HG02938 (cell line): ENCODE measurements at regions not wholly inside any gene's neighbourhood (a gene's known extent, or its start where the extent isn't known, plus 50 kb on each side); places are given as distances from the start of the nearest gene placed in this dataset.
"Not testable (repeated sequence)": the region's sequence is repeated elsewhere in the genome, so short reads cannot be mapped to it uniquely, and the experiment has no call there.

Source experiments
- ATAC-seq: cut with Tn5 transposase; IDR thresholded peaks from one replicate; pipeline ENCODE4 v1.9.1; 2021; ENCODE audit warnings: mild to moderate bottlenecking, moderate library complexity; ENCODE audit not compliant: unreplicated experiment

GRCh38 chr6:9361749-9362148, 926.4 kb upstream of the SLC35B3 start:
- ATAC-seq: no peak

DNA sequence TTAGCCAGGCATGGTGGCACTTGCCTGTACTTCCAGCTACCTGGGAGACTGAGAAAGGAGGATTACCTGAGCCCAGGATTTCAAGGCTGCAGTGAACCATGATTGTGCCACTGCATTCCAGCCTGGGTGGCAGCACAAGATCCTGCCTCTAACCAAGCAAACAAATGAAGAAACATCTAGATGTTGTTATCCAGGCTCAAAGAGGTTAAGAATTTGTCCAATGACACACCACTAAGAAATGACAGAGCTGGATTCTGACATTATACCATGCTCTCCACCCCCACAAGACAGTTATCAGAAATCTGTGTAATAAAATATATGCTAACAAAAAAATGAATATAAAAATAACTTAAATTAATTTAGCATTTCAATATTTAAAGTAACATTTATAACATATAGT, 925.5 kb upstream of the SLC35B3 start:
- no peak for ATAC-seq

DNA sequence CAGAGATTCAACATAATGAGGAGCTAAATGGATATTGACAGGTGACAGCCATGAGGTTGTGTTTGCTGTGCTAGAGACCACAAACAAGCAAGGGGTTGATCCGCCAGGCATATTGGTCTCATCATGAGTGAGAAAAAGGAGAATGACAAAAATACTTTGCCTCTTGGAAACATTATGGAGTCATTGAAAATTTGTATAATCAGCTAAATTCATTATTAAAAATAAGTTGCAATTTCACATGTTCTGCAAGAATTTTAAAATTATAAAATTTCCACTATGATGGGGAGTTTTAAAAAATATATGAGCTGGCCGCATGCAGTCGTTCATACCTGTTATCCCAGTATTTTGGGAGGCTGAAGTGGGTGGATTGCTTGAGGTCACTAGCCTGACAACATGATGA, 912.3 kb upstream of the SLC35B3 start:
- ATAC-seq: no peak

GRCh38 chr6:9346923-9347322, 911.6 kb upstream of the SLC35B3 start:
- no peak for ATAC-seq

- no peak for ATAC-seq
Measured at GRCh38 chr6:9335431-9335830, 900.1 kb upstream of the SLC35B3 start.

GRCh38 chr6:9334979-9335378, 899.6 kb upstream of the SLC35B3 start:
- no peak for ATAC-seq

DNA sequence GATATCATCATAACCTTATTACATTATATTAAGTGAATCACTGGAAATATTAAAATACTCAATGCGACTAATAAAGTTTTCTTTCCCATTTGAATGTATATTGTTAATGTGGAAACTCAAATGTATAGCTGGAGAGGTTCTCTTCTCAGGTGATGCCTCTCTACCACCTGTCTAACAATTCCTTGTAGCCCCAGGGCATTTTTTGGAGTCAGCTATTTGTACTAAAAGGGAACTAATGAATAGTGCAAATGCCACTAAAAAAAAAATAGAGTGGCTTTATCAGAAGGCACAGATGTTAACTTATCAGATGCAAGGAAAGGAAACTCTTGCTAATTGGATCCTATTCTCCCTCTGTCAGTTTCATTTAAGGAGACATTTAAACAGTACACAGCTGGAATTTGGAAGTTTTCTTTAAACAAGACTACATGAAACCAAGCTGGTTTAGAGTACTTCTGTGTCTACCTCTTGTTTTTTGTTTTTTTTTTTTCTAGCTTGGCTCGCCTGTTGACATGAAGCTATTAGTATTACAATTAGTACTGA, 897.0 kb upstream of the SLC35B3 start:
- ATAC-seq: no peak

DNA sequence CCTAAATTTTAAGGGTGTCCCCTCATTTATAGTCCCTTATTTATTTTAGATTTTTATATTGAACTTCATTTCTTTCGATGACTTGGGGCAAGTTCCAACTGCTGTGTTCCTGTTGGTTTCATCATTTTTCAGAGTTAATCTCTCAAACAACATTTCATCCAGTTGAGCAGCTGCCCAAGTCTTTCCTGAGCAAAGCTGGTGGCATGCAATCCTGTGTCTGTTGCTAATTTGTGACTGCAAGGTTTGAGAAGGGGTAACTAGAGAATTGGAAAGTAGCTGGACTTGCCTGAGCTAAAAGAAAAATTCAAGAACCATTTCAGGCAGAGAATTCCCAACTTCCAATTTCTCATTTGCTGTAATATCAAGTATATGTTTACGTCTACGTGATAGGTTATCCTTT, 881.5 kb upstream of the SLC35B3 start:
- ATAC-seq: no peak

- ATAC-seq: no peak
Measured at GRCh38 chr6:9315966-9316650, 880.8 kb upstream of the SLC35B3 start.

- no peak for ATAC-seq
Measured at GRCh38 chr6:9308284-9308683, 872.9 kb upstream of the SLC35B3 start.

GRCh38 chr6:9307786-9308185, 872.4 kb upstream of the SLC35B3 start:
- no peak for ATAC-seq

DNA sequence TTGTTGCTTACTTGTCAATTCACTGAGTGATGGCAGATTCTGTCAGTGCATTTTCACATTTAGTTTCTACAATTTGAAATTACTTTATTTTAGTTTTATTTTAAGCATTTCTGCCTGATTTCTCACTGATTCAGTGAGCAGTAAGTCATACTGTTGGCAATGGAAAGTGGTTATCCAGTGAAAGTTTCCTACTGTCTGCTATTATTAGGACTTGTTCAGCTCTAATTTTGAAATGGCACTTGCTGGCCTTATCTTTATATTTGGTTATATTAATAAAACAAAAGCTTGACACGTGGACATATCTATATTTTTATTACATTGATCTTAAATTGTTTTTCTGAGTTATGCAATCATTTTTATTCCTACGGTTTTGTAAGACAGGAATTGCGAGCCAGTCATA, 871.8 kb upstream of the SLC35B3 start:
- no peak for ATAC-seq

GRCh38 chr6:9295644-9296043, 860.3 kb upstream of the SLC35B3 start:
- ATAC-seq: no peak

GRCh38 chr6:9292975-9293374, 857.6 kb upstream of the SLC35B3 start:
- ATAC-seq: no peak

GRCh38 chr6:9290342-9290741, 855.0 kb upstream of the SLC35B3 start:
- ATAC-seq: not testable (repeated sequence)

GRCh38 chr6:9272671-9273070, 837.3 kb upstream of the SLC35B3 start:
- no peak for ATAC-seq

DNA sequence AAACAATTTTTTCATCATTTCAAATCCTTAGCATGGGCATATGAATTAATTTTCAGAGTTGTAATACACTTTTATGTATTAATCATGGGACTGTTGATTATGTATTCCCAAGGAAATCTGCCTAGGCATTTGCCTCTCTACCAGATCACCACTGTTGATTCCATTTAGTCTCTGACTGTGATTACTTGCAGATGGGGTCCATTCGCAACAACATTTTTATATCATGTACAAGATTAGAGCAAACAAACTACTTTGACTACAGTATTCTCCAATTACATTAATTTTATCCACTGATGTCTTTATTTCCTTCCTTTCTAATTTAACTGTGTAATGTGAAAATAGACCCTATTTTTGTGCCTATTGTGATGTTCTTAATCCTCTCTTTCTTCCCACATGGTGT, 831.4 kb upstream of the SLC35B3 start:
- no peak for ATAC-seq

DNA sequence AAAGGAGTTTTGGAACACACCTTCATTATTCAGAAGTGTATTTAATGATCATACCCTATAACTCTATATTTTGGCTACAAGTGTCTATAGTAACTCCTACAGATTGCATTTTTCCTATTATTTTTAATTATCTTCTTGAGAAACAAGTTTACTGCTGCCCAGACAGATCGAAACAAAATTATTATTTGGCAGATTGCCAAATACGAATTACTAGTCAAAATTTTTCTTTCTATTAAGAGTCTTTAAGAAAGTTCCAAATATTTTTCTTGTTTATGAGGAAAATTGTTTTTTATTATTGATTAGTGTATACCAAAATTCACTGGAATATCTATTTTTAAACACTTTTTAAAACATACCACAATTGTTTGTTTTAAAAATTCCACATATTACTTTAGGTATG, 821.9 kb upstream of the SLC35B3 start:
- ATAC-seq: no peak

- no peak for ATAC-seq
Measured at GRCh38 chr6:9254251-9254650, 818.9 kb upstream of the SLC35B3 start.

DNA sequence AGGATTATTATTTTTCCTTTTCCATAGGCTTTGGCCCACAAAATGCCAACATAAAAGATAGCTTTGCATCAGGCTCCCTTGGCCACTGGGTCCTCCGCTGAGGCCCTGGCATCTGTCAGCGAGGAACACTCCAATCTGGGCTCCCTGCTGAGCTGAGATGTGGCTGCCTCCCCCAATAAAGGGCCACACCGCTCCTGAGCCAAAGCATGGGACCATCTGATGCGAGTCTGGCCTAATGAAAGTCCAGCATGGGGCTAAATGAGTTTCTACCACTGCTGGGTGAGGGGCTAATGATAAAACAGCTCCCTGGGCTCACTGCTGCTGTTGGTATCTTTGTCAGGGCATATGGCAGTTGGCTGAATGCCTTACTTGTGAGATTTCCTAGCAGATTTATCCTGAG, 817.5 kb upstream of the SLC35B3 start:
- no peak for ATAC-seq

DNA sequence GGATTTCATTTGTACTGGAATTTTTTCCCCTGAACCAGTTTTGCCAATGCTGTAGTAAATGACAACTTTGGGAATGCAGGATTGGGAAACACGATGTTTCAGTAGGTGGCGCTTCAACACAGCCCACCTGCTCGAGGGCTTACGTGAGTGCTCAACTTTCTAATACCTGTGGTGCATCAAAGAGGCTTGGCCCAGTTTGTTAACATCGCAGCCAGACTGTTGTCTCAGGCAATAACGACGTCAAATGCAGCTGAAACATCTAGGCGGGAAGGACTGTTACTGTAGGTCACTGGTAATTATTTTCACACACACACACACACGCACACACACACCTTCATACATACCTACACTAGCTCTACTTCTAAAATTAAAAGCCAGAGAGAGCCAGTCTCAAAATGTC, 815.5 kb upstream of the SLC35B3 start:
- no peak for ATAC-seq

DNA sequence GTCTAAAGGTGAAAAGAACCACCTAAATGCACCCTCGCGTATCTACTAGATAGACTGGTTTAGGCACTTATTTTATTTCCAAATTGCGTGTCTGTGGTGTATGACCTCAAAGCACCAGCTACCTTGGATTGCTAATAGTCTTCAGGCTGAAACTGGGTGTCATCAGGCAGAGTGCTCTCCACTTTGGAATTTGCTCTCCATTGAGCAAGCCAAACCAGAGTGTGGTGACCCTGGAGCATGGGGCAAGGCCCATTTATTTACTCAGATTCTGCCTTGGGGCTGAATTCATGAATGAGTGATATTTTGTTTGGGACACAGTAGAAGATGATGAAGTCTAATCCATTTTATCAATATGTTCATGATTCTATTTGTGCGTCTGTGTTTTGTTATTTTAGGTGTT, 812.8 kb upstream of the SLC35B3 start:
- no peak for ATAC-seq

DNA sequence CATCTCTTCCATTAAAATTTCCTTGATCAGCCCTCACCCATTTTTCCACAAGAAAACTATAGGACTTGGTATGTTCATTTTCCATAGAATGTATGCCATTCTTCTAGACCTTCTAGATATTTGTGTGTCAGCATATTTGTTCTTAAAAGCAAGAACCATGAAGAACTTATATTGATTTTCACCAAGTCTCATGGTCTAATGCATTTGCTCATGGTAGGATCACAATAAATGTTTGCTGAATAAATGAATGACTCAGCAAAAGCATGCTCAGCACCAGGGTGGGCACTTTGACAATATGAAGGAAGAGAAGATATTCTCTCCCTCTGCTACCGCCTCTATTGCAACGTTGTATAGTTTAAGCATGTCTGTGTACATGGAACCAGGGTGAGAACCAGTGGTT, 805.5 kb upstream of the SLC35B3 start:
- ATAC-seq: no peak
